Stomach smooth muscle (tissue), 2 donors: ENCODE measurements at regions not wholly inside any gene's neighbourhood (a gene's known extent, or its start where the extent isn't known, plus 50 kb on each side); places are given as distances from the start of the nearest gene placed in this dataset.
"Not testable (repeated sequence)": the region's sequence is repeated elsewhere in the genome, so short reads cannot be mapped to it uniquely, and the experiment has no call there.

Source experiments
- H3K27ac ChIP-seq: one replicate; pipeline ENCODE4 v1.7.0; 2013; ENCODE audit warnings: mild to moderate bottlenecking, low read length, inconsistent platforms
- H3K27me3 ChIP-seq, 2 donors: one replicate each; pipeline ENCODE4 v1.7.0; 2013; ENCODE audit warnings: low read length in 2 of 2; ENCODE audit not compliant: insufficient read depth in 2 of 2, control insufficient read depth in 1 of 2
- H3K36me3 ChIP-seq, 2 donors: one replicate each; pipeline ENCODE4 v1.7.0; 2013; ENCODE audit warnings: low read length in 2 of 2; ENCODE audit not compliant: control insufficient read depth in 2 of 2, insufficient read depth in 2 of 2
- H3K4me1 ChIP-seq: one replicate; pipeline ENCODE4 v1.7.0; 2013; ENCODE audit warnings: low read length; ENCODE audit not compliant: control insufficient read depth, insufficient read depth
- H3K4me3 ChIP-seq, 2 donors: one replicate each; pipeline ENCODE4 v1.7.0; 2013; ENCODE audit warnings: low read length in 2 of 2
- H3K9ac ChIP-seq, 2 donors: one replicate each; pipeline ENCODE4 v1.7.0; 2013; ENCODE audit warnings: low read length in 2 of 2, mild to moderate bottlenecking in 1 of 2
- H3K9me3 ChIP-seq, 2 donors: one replicate each; pipeline ENCODE4 v1.7.0; 2013; ENCODE audit warnings: low read length in 2 of 2; ENCODE audit not compliant: control insufficient read depth in 2 of 2
- donor health status: healthy.
- donor health status: Pancreatic carcinoma.

DNA sequence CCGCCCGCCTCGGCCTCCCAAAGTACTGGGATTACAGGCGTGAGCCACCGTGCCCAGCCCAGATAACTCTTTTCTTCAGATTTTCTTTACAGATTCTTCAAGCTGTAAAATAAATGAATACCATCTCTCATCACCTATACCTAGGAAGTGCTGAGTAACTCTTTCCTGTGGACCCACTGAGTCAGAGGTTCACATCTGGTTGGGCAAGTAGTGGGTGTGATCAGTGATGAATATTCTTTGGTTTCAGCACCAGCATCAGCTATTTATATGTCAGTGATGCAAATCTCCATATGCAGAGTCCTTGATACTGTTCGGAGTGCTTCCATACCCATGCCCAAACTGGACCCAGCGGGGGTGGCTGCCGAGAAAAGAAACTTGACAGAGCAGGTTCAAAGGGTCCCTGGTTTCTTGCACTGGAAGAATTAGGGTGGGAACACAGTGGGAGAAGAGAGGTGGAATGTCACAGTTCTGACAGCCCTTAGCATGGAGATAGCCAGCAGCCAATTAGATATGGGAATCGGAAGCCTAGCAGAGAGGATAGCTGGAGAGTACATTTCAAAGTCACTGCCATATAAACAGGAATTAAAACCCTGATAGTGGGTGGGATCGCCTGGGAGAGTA, 64.9 kb upstream of the DDR1 start:
- Histone ChIP-seq H3K4me1 (peaks cover 13% of the 10 kb centered on the region), H3K27ac (no peak overlapping the region), H3K9ac (no peak overlapping the region), H3K36me3 (no peaks in the 10 kb centered on the region), H3K27me3 (no peaks in the 10 kb centered on the region), H3K4me3 (no peak overlapping the region), H3K9me3 (no peaks in the 10 kb centered on the region)

DNA sequence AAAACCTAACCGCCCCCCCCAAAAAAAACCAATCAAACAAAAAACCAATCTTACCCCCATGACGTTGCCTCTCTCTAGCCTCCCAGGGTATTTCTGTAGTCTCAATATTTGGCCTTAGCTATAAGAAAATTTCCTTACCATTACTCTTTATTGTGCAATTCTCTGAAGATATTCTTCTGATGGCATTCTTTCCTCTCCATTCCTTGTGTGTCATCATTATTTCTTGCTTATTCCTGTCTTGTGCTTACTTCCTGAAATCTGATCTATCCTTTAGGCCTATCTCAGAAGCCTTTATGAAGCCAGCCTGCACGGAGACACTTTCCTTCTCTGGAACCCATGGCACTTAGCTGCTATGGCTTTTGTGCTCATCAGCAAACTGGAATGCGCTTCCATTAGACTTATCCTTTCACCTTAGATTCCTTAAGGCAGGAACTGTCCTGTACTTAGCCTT, 65.9 kb upstream of the DDR1 start:
- Histone ChIP-seq H3K4me3 (no peak overlapping the region), H3K27me3 (no peaks in the 10 kb centered on the region), H3K9me3 (no peaks in the 10 kb centered on the region), H3K27ac (no peak overlapping the region), H3K4me1 (peaks cover 13% of the 10 kb centered on the region), H3K36me3 (no peaks in the 10 kb centered on the region), H3K9ac (no peak overlapping the region)

- no peak overlapping the region for H3K4me3 ChIP-seq
- H3K27me3 ChIP-seq = no peaks in the 10 kb centered on the region
These were observed 67.3 kb upstream of the DDR1 start for GRCh38 chr6:30816791-30817739.

GRCh38 chr6:30816296-30816695, 68.0 kb upstream of the DDR1 start:
- H3K27ac ChIP-seq, H3K4me1 ChIP-seq: not testable (repeated sequence)

More at GRCh38 chr6:30816791-30817739, 67.3 kb upstream of the DDR1 start:
- Histone ChIP-seq H3K36me3 (no peaks in the 10 kb centered on the region), H3K4me1 (peaks cover 4% of the 10 kb centered on the region), H3K9ac (no peak overlapping the region), H3K9me3 (no peaks in the 10 kb centered on the region), H3K27ac (no peak overlapping the region)

GRCh38 chr6:30815041-30815742, 69.1 kb upstream of the DDR1 start:
- not testable (repeated sequence) for H3K4me1 ChIP-seq

More at GRCh38 chr6:30816296-30816695, 68.0 kb upstream of the DDR1 start:
- H3K27me3 ChIP-seq, H3K9me3 ChIP-seq, H3K4me3 ChIP-seq, H3K36me3 ChIP-seq, H3K9ac ChIP-seq: not testable (repeated sequence)

DNA sequence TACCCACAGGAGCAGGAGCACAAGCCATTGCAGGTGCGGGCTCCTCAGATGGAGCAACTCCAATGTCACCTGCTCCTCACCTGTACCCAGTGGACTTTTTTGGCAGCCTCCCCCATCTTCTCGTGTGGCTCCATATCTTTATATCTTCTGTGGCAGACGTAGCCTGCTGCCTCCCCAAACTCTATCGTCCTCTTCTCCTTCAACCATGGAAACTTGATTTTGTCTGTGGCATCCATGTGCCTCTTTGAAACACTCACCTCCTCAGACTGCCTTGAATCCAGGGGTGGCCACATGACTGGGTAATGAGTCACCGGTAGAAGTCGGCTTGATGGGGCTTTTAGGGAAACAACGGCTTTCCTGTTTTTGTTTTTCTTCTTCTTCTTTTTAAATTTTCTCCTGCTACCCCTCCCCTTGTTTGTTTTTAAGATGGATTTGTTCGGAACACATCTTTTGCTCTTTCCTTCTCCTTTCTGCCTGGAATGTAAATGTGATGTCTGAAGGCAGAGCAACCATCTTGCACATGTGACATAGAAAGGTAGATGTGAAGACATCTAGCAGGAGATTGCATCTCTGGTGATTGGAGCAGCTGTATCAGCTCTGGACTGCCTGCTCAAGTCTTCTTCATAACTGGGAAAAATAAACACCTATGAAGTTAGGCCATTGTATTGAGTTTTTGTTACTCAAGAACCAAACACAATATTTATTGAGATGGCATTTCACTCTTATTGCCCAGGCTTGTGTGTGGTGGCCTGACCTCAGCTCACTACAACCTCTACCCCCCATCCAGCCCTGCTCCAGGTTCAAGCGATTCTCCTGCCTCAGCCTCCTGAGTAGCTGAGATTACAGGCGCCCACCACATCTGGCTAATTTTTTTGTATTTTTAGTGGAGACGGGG, 69.9 kb upstream of the DDR1 start:
- no peak overlapping the region for H3K9ac ChIP-seq
- H3K27me3 ChIP-seq = no peaks in the 10 kb centered on the region
- H3K4me1 ChIP-seq = no peaks in the 10 kb centered on the region
- H3K36me3 ChIP-seq = no peaks in the 10 kb centered on the region
- no peak overlapping the region for H3K4me3 ChIP-seq
- H3K27ac ChIP-seq = no peak overlapping the region
- H3K9me3 ChIP-seq = no peaks in the 10 kb centered on the region

More at GRCh38 chr6:30815041-30815742, 69.1 kb upstream of the DDR1 start:
- H3K27me3 ChIP-seq, H3K4me3 ChIP-seq, H3K9ac ChIP-seq, H3K9me3 ChIP-seq, H3K27ac ChIP-seq, H3K36me3 ChIP-seq: not testable (repeated sequence)

GRCh38 chr6:30813631-30814145, 69.3 kb upstream of the IER3 start:
- H3K9me3 ChIP-seq = no peaks in the 10 kb centered on the region
- no peak overlapping the region for H3K27ac ChIP-seq
- no peaks in the 10 kb centered on the region for H3K36me3 ChIP-seq
- no peaks in the 10 kb centered on the region for H3K27me3 ChIP-seq
- H3K4me3 ChIP-seq = no peak overlapping the region
- no peak overlapping the region for H3K9ac ChIP-seq
- no peaks in the 10 kb centered on the region for H3K4me1 ChIP-seq

DNA sequence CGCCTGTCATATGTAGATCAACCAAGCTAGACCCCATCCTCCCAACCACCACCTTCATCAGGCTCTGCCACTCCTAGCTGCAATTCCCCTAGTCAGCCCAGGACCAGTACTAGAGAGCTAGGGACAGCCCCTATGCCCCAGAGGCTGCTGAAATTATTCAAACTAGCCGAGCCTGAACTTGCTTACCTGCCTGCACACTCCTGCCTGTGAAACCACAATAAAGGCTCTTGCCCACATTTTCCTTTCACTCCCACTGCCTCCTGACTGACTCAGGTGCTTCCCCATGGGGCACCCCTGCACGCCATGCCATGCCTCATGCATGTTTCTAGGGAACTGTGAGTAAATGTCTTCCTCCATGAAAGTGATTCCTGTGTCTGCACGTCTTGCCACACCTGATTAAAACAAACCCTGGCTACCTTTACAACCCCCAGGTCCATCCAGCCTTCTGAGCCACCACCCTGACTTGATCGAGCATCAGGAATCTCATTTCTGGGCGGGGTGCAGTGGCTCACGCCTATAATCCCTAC, 66.5 kb upstream of the IER3 start:
- H3K4me1 ChIP-seq = no peaks in the 10 kb centered on the region
- no peak overlapping the region for H3K4me3 ChIP-seq
- no peaks in the 10 kb centered on the region for H3K36me3 ChIP-seq
- no peak overlapping the region for H3K27ac ChIP-seq
- H3K9ac ChIP-seq = no peak overlapping the region
- no peaks in the 10 kb centered on the region for H3K27me3 ChIP-seq
- H3K9me3 ChIP-seq = no peaks in the 10 kb centered on the region

- not testable (repeated sequence) for H3K27ac ChIP-seq, H3K9me3 ChIP-seq, H3K4me1 ChIP-seq, H3K27me3 ChIP-seq, H3K36me3 ChIP-seq, H3K9ac ChIP-seq, H3K4me3 ChIP-seq
These were observed 63.2 kb upstream of the IER3 start for GRCh38 chr6:30807566-30807965.
